ENCODE measurements at regions not wholly inside any gene's neighbourhood (a gene's known extent, or its start where the extent isn't known, plus 50 kb on each side); places are given as distances from the start of the nearest gene placed in this dataset.
"Not testable (repeated sequence)": the region's sequence is repeated elsewhere in the genome, so short reads cannot be mapped to it uniquely, and the experiment has no call there.

- TF ChIP-seq CTCF (IDR thresholded peaks at IDR 0.05): no peak
- TF ChIP-seq POLR2A (IDR thresholded peaks at IDR 0.05): no peak
- intact Hi-C loops (cut with DNase I): no loop called here
- H3K4me3 ChIP-seq: no peak overlapping the region
- DNase-seq: no peak
- H3K27ac ChIP-seq: no peak overlapping the region
- no peaks in the 10 kb centered on the region for H3K4me1 ChIP-seq
- no peaks in the 10 kb centered on the region for H3K9me3 ChIP-seq
- ATAC-seq: no peak
- H3K36me3 ChIP-seq: no peaks in the 10 kb centered on the region
- H3K27me3 ChIP-seq: peaks cover 0 to 5% (median 0%) of the 10 kb centered on the region in 9 donors
- WGBS, 4 donors: 89 to 99% (median 93%) methylated on average over 1 of the region's 1 CpG
Measured at GRCh38 chr2:167748536-167748935, 498.9 kb downstream of the STK39 start.

- ATAC-seq: no peak
- Histone ChIP-seq H3K27me3 (no peaks in the 10 kb centered on the region), H3K36me3 (no peaks in the 10 kb centered on the region), H3K9me3 (no peaks in the 10 kb centered on the region), H3K4me1 (peaks cover 0 to 3% (median 0%) of the 10 kb centered on the region in 12 donors), H3K27ac (no peak overlapping the region), H3K4me3 (no peak overlapping the region)
- 51 to 78% (median 65%) methylated on average over 2 of the region's 2 CpGs for WGBS, 4 donors
- no peak for DNase-seq
- intact Hi-C loops (cut with DNase I): no loop called here
- TF ChIP-seq POLR2A (IDR thresholded peaks at IDR 0.05): no peak
- TF ChIP-seq CTCF (IDR thresholded peaks at IDR 0.05): no peak
Measured at GRCh38 chr2:167745667-167746066, 501.7 kb downstream of the STK39 start.

- H3K27ac ChIP-seq; ATAC-seq; DNase-seq; intact Hi-C loops (cut with DNase I); H3K36me3 ChIP-seq; H3K9me3 ChIP-seq; H3K4me1 ChIP-seq; H3K27me3 ChIP-seq; H3K4me3 ChIP-seq: not testable (repeated sequence)
- 69 to 82% (median 76%) methylated on average over 1 of the region's 1 CpG for WGBS, 4 donors
Measured at GRCh38 chr2:167739921-167740320, 507.5 kb downstream of the STK39 start.

GRCh38 chr2:167733747-167734146, 513.6 kb downstream of the STK39 start:
- no peaks in the 10 kb centered on the region for H3K36me3 ChIP-seq
- no peaks in the 10 kb centered on the region for H3K27me3 ChIP-seq
- ATAC-seq (no peak), DNase-seq (no peak)
- WGBS, 4 donors: 66 to 85% (median 70%) methylated on average over 2 of the region's 2 CpGs
- H3K9me3 ChIP-seq: no peaks in the 10 kb centered on the region
- intact Hi-C loops (cut with DNase I): no loop called here
- no peak overlapping the region for H3K4me3 ChIP-seq
- no peak overlapping the region for H3K27ac ChIP-seq
- peaks cover 0 to 4% (median 0%) of the 10 kb centered on the region in 12 donors for H3K4me1 ChIP-seq
- TF ChIP-seq CTCF (IDR thresholded peaks at IDR 0.05): no peak
- no peak for TF ChIP-seq POLR2A (IDR thresholded peaks at IDR 0.05)

- H3K4me1 ChIP-seq: peaks cover 0 to 4% (median 0%) of the 10 kb centered on the region in 12 donors
Measured at GRCh38 chr2:167732326-167732725, 515.1 kb downstream of the STK39 start.

More at GRCh38 chr2:167732326-167732725, 515.1 kb downstream of the STK39 start:
- ATAC-seq: no peak
- H3K27me3 ChIP-seq: no peaks in the 10 kb centered on the region
- H3K36me3 ChIP-seq: no peaks in the 10 kb centered on the region
- no peak for DNase-seq
- no peaks in the 10 kb centered on the region for H3K9me3 ChIP-seq
- no peak overlapping the region for H3K4me3 ChIP-seq
- TF ChIP-seq POLR2A (IDR thresholded peaks at IDR 0.05): no peak
- intact Hi-C loops (cut with DNase I): no loop called here
- 78 to 88% (median 79%) methylated on average over 4 of the region's 4 CpGs for WGBS, 4 donors
- no peak overlapping the region for H3K27ac ChIP-seq
